NCI-H2107 (cell line): ENCODE measurements at regions not wholly inside any gene's neighbourhood (a gene's known extent, or its start where the extent isn't known, plus 50 kb on each side); places are given as distances from the start of the nearest gene placed in this dataset.
"Not testable (repeated sequence)": the region's sequence is repeated elsewhere in the genome, so short reads cannot be mapped to it uniquely, and the experiment has no call there.

ENCODE experiments used
- DNase-seq: peaks from one replicate; lab custom pipeline; 2025; lab: John Stamatoyannopoulos, UW

- DNase-seq, result no peak
These were observed 424.4 kb upstream of the PMFBP1 start for GRCh38 chr16:72596373-72596772.

GRCh38 chr16:72590151-72590937, 418.4 kb upstream of the PMFBP1 start:
- DNase-seq, result no peak

GRCh38 chr16:72588551-72588950, 416.6 kb upstream of the PMFBP1 start:
- DNase-seq, result no peak

GRCh38 chr16:72578061-72578460, 406.1 kb upstream of the PMFBP1 start:
- not testable (repeated sequence) for DNase-seq

- no peak for DNase-seq
These were observed 404.2 kb upstream of the PMFBP1 start for GRCh38 chr16:72576189-72576588.

GRCh38 chr16:72569677-72570076, 397.7 kb upstream of the PMFBP1 start:
- DNase-seq, result no peak

GRCh38 chr16:72568502-72568901, 396.5 kb upstream of the PMFBP1 start:
- DNase-seq, result no peak

- no peak for DNase-seq
These were observed 394.2 kb upstream of the PMFBP1 start for GRCh38 chr16:72566174-72566573.

GRCh38 chr16:72565106-72565505, 393.2 kb upstream of the PMFBP1 start:
- no peak for DNase-seq

- DNase-seq, result no peak
These were observed 388.7 kb upstream of the PMFBP1 start for GRCh38 chr16:72560617-72561016.

- DNase-seq, result no peak
These were observed 386.5 kb upstream of the PMFBP1 start for GRCh38 chr16:72558501-72558900.

GRCh38 chr16:72554935-72555334, 383.0 kb upstream of the PMFBP1 start:
- no peak for DNase-seq

GRCh38 chr16:72552654-72553053, 380.7 kb upstream of the PMFBP1 start:
- DNase-seq, result no peak

- no peak for DNase-seq
These were observed 379.7 kb upstream of the PMFBP1 start for GRCh38 chr16:72551649-72552048.

- no peak for DNase-seq
These were observed 377.9 kb upstream of the PMFBP1 start for GRCh38 chr16:72549878-72550277.

- DNase-seq, result no peak
These were observed 370.1 kb upstream of the PMFBP1 start for GRCh38 chr16:72542102-72542501.

GRCh38 chr16:72537664-72538063, 365.7 kb upstream of the PMFBP1 start:
- DNase-seq, result no peak

GRCh38 chr16:72536723-72537435, 364.9 kb upstream of the PMFBP1 start:
- no peak for DNase-seq

GRCh38 chr16:72532906-72533410, 361.0 kb upstream of the PMFBP1 start:
- no peak for DNase-seq

- DNase-seq, result no peak
These were observed 358.5 kb upstream of the PMFBP1 start for GRCh38 chr16:72530434-72530833.

GRCh38 chr16:72523087-72523486, 351.1 kb upstream of the PMFBP1 start:
- DNase-seq, result no peak

- no peak for DNase-seq
These were observed 345.2 kb upstream of the PMFBP1 start for GRCh38 chr16:72517154-72517553.

- no peak for DNase-seq
These were observed 339.2 kb upstream of the PMFBP1 start for GRCh38 chr16:72511171-72511570.
